Astrocyte of the cerebellum (primary cell): ENCODE measurements at regions not wholly inside any gene's neighbourhood (a gene's known extent, or its start where the extent isn't known, plus 50 kb on each side); places are given as distances from the start of the nearest gene placed in this dataset.

Source experiments
- DNase-seq: peaks from one replicate; pipeline ENCODE4 v3.0.0-alpha.2; 2011; ENCODE audit warnings: low read depth
- H3K4me3 ChIP-seq: 2 replicates; pipeline ENCODE4 v1.5.1; 2011; ENCODE audit warnings: mild to moderate bottlenecking, low read depth, low read length, moderate library complexity
- CTCF ChIP-seq: IDR thresholded peaks from 2 replicates; pipeline ENCODE4 v1.5.1; 2012; ENCODE audit warnings: low read length, low read depth, moderate library complexity, mild to moderate bottlenecking; ENCODE audit errors: missing control alignments
- in situ Hi-C: cut with HindIII; loops from 2 replicates; pipeline ENCODE4 v1.10.0; 2017; ENCODE audit warnings: low sequenced_read_pairs

DNA sequence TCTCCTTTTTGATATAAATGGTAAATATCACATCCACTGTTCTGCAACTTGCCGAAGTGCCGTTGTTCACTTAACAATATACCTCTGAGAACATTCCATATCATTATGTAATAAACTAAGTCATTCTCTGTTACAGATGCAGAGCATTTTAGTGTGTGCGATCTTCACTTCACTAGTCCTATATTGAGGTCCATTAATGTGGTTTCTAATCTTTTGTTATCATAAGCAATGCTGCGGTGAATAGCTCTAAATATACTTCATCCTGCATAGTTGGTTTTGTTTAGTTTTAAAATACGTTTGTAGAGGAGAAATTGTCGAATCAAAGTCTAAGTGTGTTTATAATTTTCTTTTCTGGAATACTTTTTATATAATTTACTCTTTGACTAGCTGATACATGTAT, 280.3 kb upstream of the TRIB2 start:
- H3K4me3 ChIP-seq: no peak overlapping the region
- in situ Hi-C loops: no loop called here
- DNase-seq: no peak
- no peak for TF ChIP-seq CTCF

DNA sequence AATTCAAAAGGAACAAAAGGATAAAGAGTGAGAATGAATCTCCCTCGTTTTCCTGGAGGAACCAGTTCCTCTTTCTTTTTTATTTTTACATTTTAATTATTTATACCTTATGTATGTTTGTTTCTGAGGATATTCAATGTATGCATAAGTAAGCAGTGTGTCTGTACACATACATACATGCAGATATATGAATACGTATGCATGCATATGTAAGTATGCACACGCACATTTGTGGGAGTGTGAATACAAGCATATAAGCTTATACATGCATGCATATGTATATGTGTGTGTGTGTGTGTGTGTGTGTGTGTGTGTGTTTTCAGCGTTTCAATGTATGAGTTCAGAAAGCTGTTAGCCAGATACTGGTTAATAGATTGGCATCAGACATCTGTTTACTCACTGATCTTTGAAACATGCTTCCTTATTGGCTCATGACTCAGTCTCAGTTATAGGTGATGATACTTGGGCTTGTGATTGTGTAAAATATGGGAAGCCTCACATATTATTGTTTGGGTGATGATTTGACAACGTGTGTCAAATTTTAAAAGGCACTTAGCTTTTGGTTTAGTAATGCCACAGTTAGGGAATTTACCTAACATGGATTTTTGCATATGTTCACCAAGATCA, 279.7 kb upstream of the TRIB2 start:
- no peak overlapping the region for H3K4me3 ChIP-seq
- in situ Hi-C loops: no loop called here
- DNase-seq: no peak
- no peak for TF ChIP-seq CTCF

GRCh38 chr2:12440731-12441130, 276.0 kb upstream of the TRIB2 start:
- H3K4me3 ChIP-seq: no peak overlapping the region
- in situ Hi-C loops: no loop called here

GRCh38 chr2:12441750-12442475, 274.8 kb upstream of the TRIB2 start:
- DNase-seq: no peak
- no peak for TF ChIP-seq CTCF

More at GRCh38 chr2:12440731-12441130, 276.0 kb upstream of the TRIB2 start:
- TF ChIP-seq CTCF: no peak
- DNase-seq: no peak

GRCh38 chr2:12442476-12442847, 274.3 kb upstream of the TRIB2 start:
- in situ Hi-C loops: no loop called here
- no peak for DNase-seq
- TF ChIP-seq CTCF: no peak
- H3K4me3 ChIP-seq: no peak overlapping the region

More at GRCh38 chr2:12441750-12442475, 274.8 kb upstream of the TRIB2 start:
- no peak overlapping the region for H3K4me3 ChIP-seq
- in situ Hi-C loops: no loop called here

DNA sequence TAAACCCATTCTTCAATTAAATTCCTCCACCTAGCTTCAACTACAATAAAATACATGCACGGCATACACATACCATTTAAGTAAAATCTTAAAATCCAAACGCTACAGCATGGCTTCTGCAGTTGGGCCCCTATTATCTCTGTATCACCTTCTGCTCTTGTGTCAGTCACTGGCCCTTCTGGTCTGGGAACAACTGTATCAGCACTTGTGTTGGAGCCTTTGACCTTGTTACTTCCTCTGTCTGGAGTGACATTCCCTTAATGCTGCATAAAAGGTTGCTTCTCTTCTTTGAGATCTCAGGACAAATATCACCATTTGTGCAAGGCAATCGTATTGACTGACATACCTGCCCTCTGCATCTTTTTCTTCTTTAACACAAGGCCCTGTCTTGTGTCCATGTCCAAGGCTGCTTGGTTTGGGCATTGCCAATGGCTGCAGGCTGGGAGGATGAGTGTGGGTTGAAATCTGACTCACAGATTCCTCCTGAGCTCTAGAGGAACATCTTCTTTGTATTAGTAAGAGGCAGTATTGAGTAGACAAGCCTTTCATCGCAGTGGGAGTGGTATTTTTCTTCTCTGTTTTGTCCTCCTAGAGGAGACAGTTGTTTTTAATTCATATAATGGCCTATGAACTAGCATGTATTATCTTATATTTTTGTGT, 267.8 kb upstream of the TRIB2 start:
- in situ Hi-C loops: no loop called here
- no peak for DNase-seq
- TF ChIP-seq CTCF: no peak

More for the DNA sequence above, 267.8 kb upstream of the TRIB2 start:
- no peak overlapping the region for H3K4me3 ChIP-seq
